Astrocyte (in vitro differentiated cells and primary cell): ENCODE measurements at regions not wholly inside any gene's neighbourhood (a gene's known extent, or its start where the extent isn't known, plus 50 kb on each side); places are given as distances from the start of the nearest gene placed in this dataset.

Experiments used
- DNase-seq: peaks from one replicate; pipeline ENCODE4 v3.0.0-alpha.2; 2010; ENCODE audit warnings: low read depth
- FAIRE-seq: peaks from 2 replicates; lab custom pipeline; 2011; peaks lifted over from hg19 to GRCh38; lab: Jason Lieb, UNC
- H2AFZ ChIP-seq: 2 replicates; pipeline ENCODE4 v1.6.0; 2012; ENCODE audit warnings: low read depth, low read length, inconsistent platforms
- H3K27ac ChIP-seq: 2 replicates; pipeline ENCODE4 v1.5.1; 2011; ENCODE audit warnings: low read depth, low read length, inconsistent platforms
- H3K27me3 ChIP-seq: 2 replicates; pipeline ENCODE4 v1.6.0; 2011; ENCODE audit warnings: low read length, inconsistent platforms; ENCODE audit not compliant: insufficient read depth
- H3K36me3 ChIP-seq: 2 replicates; pipeline ENCODE4 v1.5.1; 2011; ENCODE audit warnings: low read length, inconsistent platforms; ENCODE audit not compliant: insufficient read depth
- H3K4me1 ChIP-seq: 2 replicates; pipeline ENCODE4 v1.5.1; 2011; ENCODE audit warnings: low read length, inconsistent platforms; ENCODE audit not compliant: insufficient read depth
- H3K4me2 ChIP-seq: 2 replicates; pipeline ENCODE4 v1.6.0; 2012; ENCODE audit warnings: low read length, inconsistent platforms
- H3K4me3 ChIP-seq: 2 replicates; pipeline ENCODE4 v1.5.1; 2011; ENCODE audit warnings: low read depth, mild to moderate bottlenecking, low read length, inconsistent platforms; ENCODE audit not compliant: insufficient read depth
- H3K79me2 ChIP-seq: 2 replicates; pipeline ENCODE4 v1.6.0; 2012; ENCODE audit warnings: mild to moderate bottlenecking, low read length, inconsistent platforms; ENCODE audit not compliant: insufficient read depth
- H3K9ac ChIP-seq: 2 replicates; pipeline ENCODE4 v1.6.0; 2012; ENCODE audit warnings: mild to moderate bottlenecking, low read length, inconsistent platforms
- H3K9me3 ChIP-seq: 2 replicates; pipeline ENCODE4 v1.5.1; 2012; ENCODE audit warnings: low read depth, mild to moderate bottlenecking, low read length, inconsistent platforms; ENCODE audit not compliant: insufficient read depth
- H4K20me1 ChIP-seq: 2 replicates; pipeline ENCODE4 v1.6.0; 2012; ENCODE audit warnings: low read length, inconsistent platforms; ENCODE audit not compliant: insufficient read depth
- H3K27ac Mint-ChIP-seq: one replicate; pipeline ENCODE4 v1.8.0; 2021; ENCODE audit warnings: mild to moderate bottlenecking, mixed read lengths; ENCODE audit not compliant: unreplicated experiment
- H3K27me3 Mint-ChIP-seq: one replicate; pipeline ENCODE4 v1.8.0; 2021; ENCODE audit warnings: low read depth, mixed read lengths; ENCODE audit not compliant: unreplicated experiment
- H3K36me3 Mint-ChIP-seq: one replicate; pipeline ENCODE4 v1.8.0; 2021; ENCODE audit warnings: low read depth, mixed read lengths; ENCODE audit not compliant: unreplicated experiment
- H3K4me1 Mint-ChIP-seq: one replicate; pipeline ENCODE4 v1.8.0; 2021; ENCODE audit warnings: low read depth, mixed read lengths; ENCODE audit not compliant: unreplicated experiment
- H3K4me3 Mint-ChIP-seq: one replicate; pipeline ENCODE4 v1.8.0; 2021; ENCODE audit warnings: mild to moderate bottlenecking, moderate library complexity, mixed read lengths; ENCODE audit not compliant: unreplicated experiment
- H3K9me3 Mint-ChIP-seq: one replicate; pipeline ENCODE4 v1.8.0; 2021; ENCODE audit warnings: mild to moderate bottlenecking, mixed read lengths; ENCODE audit not compliant: unreplicated experiment
- EZH2 ChIP-seq: IDR thresholded peaks from 2 replicates; pipeline ENCODE4 v1.6.1; 2012; ENCODE audit warnings: mild to moderate bottlenecking, low read length, inconsistent platforms; ENCODE audit not compliant: insufficient read depth
- TF ChIP-seq, protein P1 (sequence below): IDR thresholded peaks from 2 replicates; pipeline ENCODE4 v1.5.1; 2011; ENCODE audit warnings: low read depth, mild to moderate bottlenecking, inconsistent platforms, low read length, moderate library complexity; ENCODE audit not compliant: insufficient read depth

GRCh38 chr2:111616651-111617218, 267.3 kb downstream of the ANAPC1 start:
- no peak for FAIRE-seq
- no peak overlapping the region for H3K27ac ChIP-seq
- no peaks in the 10 kb centered on the region for H3K36me3 ChIP-seq
- TF ChIP-seq, protein P1, sequence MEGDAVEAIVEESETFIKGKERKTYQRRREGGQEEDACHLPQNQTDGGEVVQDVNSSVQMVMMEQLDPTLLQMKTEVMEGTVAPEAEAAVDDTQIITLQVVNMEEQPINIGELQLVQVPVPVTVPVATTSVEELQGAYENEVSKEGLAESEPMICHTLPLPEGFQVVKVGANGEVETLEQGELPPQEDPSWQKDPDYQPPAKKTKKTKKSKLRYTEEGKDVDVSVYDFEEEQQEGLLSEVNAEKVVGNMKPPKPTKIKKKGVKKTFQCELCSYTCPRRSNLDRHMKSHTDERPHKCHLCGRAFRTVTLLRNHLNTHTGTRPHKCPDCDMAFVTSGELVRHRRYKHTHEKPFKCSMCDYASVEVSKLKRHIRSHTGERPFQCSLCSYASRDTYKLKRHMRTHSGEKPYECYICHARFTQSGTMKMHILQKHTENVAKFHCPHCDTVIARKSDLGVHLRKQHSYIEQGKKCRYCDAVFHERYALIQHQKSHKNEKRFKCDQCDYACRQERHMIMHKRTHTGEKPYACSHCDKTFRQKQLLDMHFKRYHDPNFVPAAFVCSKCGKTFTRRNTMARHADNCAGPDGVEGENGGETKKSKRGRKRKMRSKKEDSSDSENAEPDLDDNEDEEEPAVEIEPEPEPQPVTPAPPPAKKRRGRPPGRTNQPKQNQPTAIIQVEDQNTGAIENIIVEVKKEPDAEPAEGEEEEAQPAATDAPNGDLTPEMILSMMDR = no peak
- TF ChIP-seq EZH2 = no peak
- no peak for DNase-seq
- no peak overlapping the region for H3K4me2 ChIP-seq
- H3K9me3 ChIP-seq = no peaks in the 10 kb centered on the region
- H3K27me3 ChIP-seq = no peaks in the 10 kb centered on the region
- no peaks in the 10 kb centered on the region for H3K79me2 ChIP-seq
- H3K27me3 Mint-ChIP-seq = no peaks in the 10 kb centered on the region
- H3K27ac Mint-ChIP-seq = peak overlapping the region; percentile 41
- H3K9ac ChIP-seq = no peak overlapping the region
- peaks cover 16% of the 10 kb centered on the region for H3K4me1 ChIP-seq
- H3K36me3 Mint-ChIP-seq = no peaks in the 10 kb centered on the region
- H2AFZ ChIP-seq = no peak overlapping the region
- no peaks in the 10 kb centered on the region for H4K20me1 ChIP-seq
- no peak overlapping the region for H3K4me3 ChIP-seq
- no peak overlapping the region for H3K4me3 Mint-ChIP-seq
- H3K9me3 Mint-ChIP-seq = peaks cover 6% of the 10 kb centered on the region
- H3K4me1 Mint-ChIP-seq = peaks cover 21% of the 10 kb centered on the region

DNA sequence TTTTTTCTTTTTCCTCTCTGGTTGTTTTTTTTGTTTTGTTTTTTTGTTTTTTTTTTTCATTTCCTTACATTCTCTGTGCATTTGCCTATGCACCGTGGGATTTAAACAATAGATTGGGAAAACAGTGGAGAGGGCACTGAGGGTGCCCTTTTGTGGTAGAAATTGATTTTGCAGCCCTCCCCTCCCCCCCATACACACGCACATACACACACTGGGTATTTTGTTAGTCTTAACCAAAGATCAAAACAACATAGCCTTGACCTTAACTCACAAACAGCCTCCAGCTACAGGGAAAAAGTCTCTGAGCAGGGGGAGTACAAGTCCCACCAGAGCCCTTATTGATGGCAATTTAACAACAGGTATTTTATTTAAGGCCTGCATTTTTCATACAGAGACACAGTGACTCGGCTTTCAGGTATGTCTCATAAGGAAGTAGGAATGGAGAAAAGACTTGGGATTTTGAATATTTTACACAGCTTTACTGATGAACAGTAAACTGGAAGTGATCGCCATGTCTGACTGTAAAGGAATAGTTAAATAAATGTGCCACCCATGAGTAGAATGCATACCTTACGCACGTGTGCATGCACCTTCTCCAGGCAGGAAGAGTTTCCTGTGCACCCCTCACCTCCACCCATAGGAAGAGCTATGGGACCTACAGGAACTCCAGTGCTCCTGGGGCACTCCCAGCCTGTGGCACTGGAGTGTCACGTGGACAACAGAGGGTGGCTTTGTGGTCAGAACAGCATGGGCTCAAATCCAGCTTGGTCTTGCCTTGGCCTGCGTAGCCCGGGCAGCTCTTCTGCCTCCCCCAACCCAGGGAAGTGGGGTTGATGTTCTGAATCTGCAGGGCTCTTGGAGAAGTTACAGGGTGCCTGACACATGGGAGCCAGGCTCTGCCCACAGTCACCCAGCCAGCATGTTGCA, 266.4 kb downstream of the ANAPC1 start:
- Mint-ChIP-seq H3K4me1 (peaks cover 21% of the 10 kb centered on the region), H3K27me3 (no peaks in the 10 kb centered on the region), H3K36me3 (no peaks in the 10 kb centered on the region), H3K4me3 (no peak overlapping the region), H3K9me3 (peaks cover 6% of the 10 kb centered on the region), H3K27ac (peak overlapping the region; percentile 58)
- no peaks in the 10 kb centered on the region for H3K36me3 ChIP-seq
- H2AFZ ChIP-seq = peak overlapping the region; percentile 21
- DNase-seq (peak; percentile 67), FAIRE-seq (no peak)
- H3K27ac ChIP-seq = no peak overlapping the region
- H3K4me2 ChIP-seq = peak overlapping the region; percentile 45
- no peaks in the 10 kb centered on the region for H4K20me1 ChIP-seq
- no peak overlapping the region for H3K9ac ChIP-seq
- H3K4me3 ChIP-seq = no peak overlapping the region
- H3K27me3 ChIP-seq = no peaks in the 10 kb centered on the region
- TF ChIP-seq EZH2 = no peak
- TF ChIP-seq, protein P1 = no peak
- H3K79me2 ChIP-seq = no peaks in the 10 kb centered on the region
- H3K9me3 ChIP-seq = no peaks in the 10 kb centered on the region
- H3K4me1 ChIP-seq = peaks cover 16% of the 10 kb centered on the region
